BJ (cell line): ENCODE measurements at regions not wholly inside any gene's neighbourhood (a gene's known extent, or its start where the extent isn't known, plus 50 kb on each side); places are given as distances from the start of the nearest gene placed in this dataset.

ENCODE experiments used
- CTCF ChIA-PET: fragments of 350-600 bp; formaldehyde crosslinking; extraction: SDS; loops from one replicate; lab custom pipeline; 2021; ENCODE audit warnings: antibody characterized with exemption, inconsistent platforms; lab: Yijun Ruan, JAX
- POLR2A ChIA-PET: fragments of 300-600 bp; sonication (Branson Sonifier 250); formaldehyde crosslinking; extraction: SDS; loops from one replicate; lab custom pipeline; 2021; ENCODE audit warnings: antibody characterized with exemption; lab: Charles Lee
- DNase-seq: peaks from one replicate; pipeline ENCODE4 v3.0.0-alpha.2; 2011; ENCODE audit warnings: low read depth
- H3K27me3 ChIP-seq: 2 replicates; pipeline ENCODE4 v1.6.0; 2011; ENCODE audit warnings: low read length; ENCODE audit not compliant: control insufficient read depth, insufficient read depth
- H3K36me3 ChIP-seq: 2 replicates; pipeline ENCODE4 v1.5.1; 2011; ENCODE audit warnings: low read length; ENCODE audit not compliant: control insufficient read depth, insufficient read depth
- H3K4me3 ChIP-seq: 2 replicates; pipeline ENCODE4 v1.5.1; 2011; ENCODE audit warnings: low read depth, mild to moderate bottlenecking, control low read depth, low read length
- CTCF ChIP-seq: IDR thresholded peaks from 2 replicates; pipeline ENCODE4 v1.5.1; 2011; ENCODE audit warnings: low read depth, mild to moderate bottlenecking, control low read depth, inconsistent platforms, low read length, moderate library complexity; ENCODE audit not compliant: insufficient read depth

GRCh38 chr11:92662601-92663360 lies 306.7 kb upstream of the MTNR1B start:
- POLR2A ChIA-PET, result no interaction called here
- CTCF ChIA-PET, result no interaction called here
- no peaks in the 10 kb centered on the region for H3K36me3 ChIP-seq
- DNase-seq, result no peak
- no peaks in the 10 kb centered on the region for H3K27me3 ChIP-seq
- no peak for TF ChIP-seq CTCF
- H3K4me3 ChIP-seq, result no peak overlapping the region

GRCh38 chr11:92663539-92663938 lies 305.9 kb upstream of the MTNR1B start:
- no peak for DNase-seq
- H3K36me3 ChIP-seq, result no peaks in the 10 kb centered on the region
- ChIA-PET CTCF (no interaction called here), POLR2A (no interaction called here)
- H3K27me3 ChIP-seq, result no peaks in the 10 kb centered on the region
- H3K4me3 ChIP-seq, result no peak overlapping the region
- no peak for TF ChIP-seq CTCF

- POLR2A ChIA-PET, result no interaction called here
- no peak overlapping the region for H3K4me3 ChIP-seq
- no peak for DNase-seq
- CTCF ChIA-PET, result no interaction called here
- no peaks in the 10 kb centered on the region for H3K27me3 ChIP-seq
- no peaks in the 10 kb centered on the region for H3K36me3 ChIP-seq
- no peak for TF ChIP-seq CTCF
These were observed 301.8 kb upstream of the MTNR1B start for GRCh38 chr11:92667486-92668152.

- CTCF ChIA-PET, result no interaction called here
- no peak for DNase-seq
- Histone ChIP-seq H3K4me3 (no peak overlapping the region), H3K27me3 (no peaks in the 10 kb centered on the region), H3K36me3 (no peaks in the 10 kb centered on the region)
- POLR2A ChIA-PET, result no interaction called here
- no peak for TF ChIP-seq CTCF
These were observed 299.1 kb upstream of the MTNR1B start for GRCh38 chr11:92670308-92670890.

- CTCF ChIA-PET, result no interaction called here
- H3K36me3 ChIP-seq, result no peaks in the 10 kb centered on the region
- TF ChIP-seq CTCF, result no peak
- POLR2A ChIA-PET, result no interaction called here
- no peaks in the 10 kb centered on the region for H3K27me3 ChIP-seq
- DNase-seq, result no peak
- no peak overlapping the region for H3K4me3 ChIP-seq
These were observed 298.4 kb upstream of the MTNR1B start for GRCh38 chr11:92671081-92671480.
